ENCODE measurements at regions not wholly inside any gene's neighbourhood (a gene's known extent, or its start where the extent isn't known, plus 50 kb on each side); places are given as distances from the start of the nearest gene placed in this dataset.

DNA sequence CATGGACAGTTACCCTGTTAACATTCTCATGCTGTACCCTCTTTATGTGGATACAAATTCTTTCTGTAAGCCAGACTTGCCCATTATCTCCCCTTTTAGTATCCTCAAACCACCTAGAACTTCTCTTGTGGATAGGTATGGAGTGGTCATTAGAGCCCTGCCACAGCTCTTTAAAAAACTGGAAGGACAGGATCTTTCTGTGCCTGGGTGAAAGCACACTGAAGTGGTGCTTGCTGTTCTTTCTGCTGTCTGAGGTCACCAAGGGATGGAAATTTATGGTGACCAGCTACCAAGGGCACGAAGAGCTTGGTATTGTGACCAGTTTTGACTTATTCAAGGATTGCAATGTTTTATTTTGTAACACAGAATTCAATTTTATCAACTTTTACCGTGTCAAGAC lies 344.2 kb downstream of the CBLL2 start:
- H3K4me3 ChIP-seq (ENCODE audit: low read length), result no peak overlapping the region
- no peaks in the 10 kb centered on the region for H4K20me1 ChIP-seq (ENCODE audit: insufficient read depth, low read length)
- H3K9me3 ChIP-seq (ENCODE audit: insufficient read depth, low read length), result no peaks in the 10 kb centered on the region
- H3K27me3 ChIP-seq (ENCODE audit: low read depth, low read length), result no peaks in the 10 kb centered on the region
- no peak overlapping the region for H3K27ac ChIP-seq (ENCODE audit: low read length)
- TF ChIP-seq EZH2phosphoT487 (IDR thresholded peaks at IDR 0.05; ENCODE audit: low read depth), result no peak
- TF ChIP-seq, protein P1, sequence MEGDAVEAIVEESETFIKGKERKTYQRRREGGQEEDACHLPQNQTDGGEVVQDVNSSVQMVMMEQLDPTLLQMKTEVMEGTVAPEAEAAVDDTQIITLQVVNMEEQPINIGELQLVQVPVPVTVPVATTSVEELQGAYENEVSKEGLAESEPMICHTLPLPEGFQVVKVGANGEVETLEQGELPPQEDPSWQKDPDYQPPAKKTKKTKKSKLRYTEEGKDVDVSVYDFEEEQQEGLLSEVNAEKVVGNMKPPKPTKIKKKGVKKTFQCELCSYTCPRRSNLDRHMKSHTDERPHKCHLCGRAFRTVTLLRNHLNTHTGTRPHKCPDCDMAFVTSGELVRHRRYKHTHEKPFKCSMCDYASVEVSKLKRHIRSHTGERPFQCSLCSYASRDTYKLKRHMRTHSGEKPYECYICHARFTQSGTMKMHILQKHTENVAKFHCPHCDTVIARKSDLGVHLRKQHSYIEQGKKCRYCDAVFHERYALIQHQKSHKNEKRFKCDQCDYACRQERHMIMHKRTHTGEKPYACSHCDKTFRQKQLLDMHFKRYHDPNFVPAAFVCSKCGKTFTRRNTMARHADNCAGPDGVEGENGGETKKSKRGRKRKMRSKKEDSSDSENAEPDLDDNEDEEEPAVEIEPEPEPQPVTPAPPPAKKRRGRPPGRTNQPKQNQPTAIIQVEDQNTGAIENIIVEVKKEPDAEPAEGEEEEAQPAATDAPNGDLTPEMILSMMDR (IDR thresholded peaks at IDR 0.05; ENCODE audit: low read depth, low read length), result no peak
- no peak overlapping the region for H3K9ac ChIP-seq (ENCODE audit: low read length)
- no peak overlapping the region for H2AFZ ChIP-seq (ENCODE audit: low read depth, low read length)
- no peak overlapping the region for H3K4me2 ChIP-seq (ENCODE audit: low read length)
- H3K4me1 ChIP-seq (ENCODE audit: low read length), result no peaks in the 10 kb centered on the region
- H3K79me2 ChIP-seq (ENCODE audit: low read length), result no peaks in the 10 kb centered on the region
- no peaks in the 10 kb centered on the region for H3K36me3 ChIP-seq (replicated peaks; ENCODE audit: low read depth, low read length)

DNA sequence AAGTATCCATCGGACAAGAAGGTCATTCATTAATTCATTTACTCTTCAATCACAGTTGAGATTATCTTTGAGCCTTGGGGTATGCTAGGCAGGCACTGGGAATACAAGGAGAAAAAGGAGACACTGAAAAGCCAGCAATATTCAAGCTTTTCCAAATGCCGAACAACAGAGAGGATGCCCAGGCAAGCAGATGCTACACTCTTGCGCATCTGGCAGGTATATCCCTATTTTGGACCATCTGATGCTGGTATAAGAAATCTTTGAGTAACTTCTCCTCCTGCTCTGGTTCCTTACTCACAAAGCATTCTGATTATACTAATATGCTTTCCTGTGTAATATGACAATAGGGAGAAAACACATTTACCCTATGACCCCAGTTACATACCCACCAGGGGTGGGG lies 354.9 kb downstream of the CBLL2 start:
- H3K4me1 ChIP-seq (ENCODE audit: low read length), result no peaks in the 10 kb centered on the region
- H3K4me2 ChIP-seq (ENCODE audit: low read length), result no peak overlapping the region
- no peak overlapping the region for H3K9ac ChIP-seq (ENCODE audit: low read length)
- H3K27ac ChIP-seq (ENCODE audit: low read length), result no peak overlapping the region
- H2AFZ ChIP-seq (ENCODE audit: low read depth, low read length), result no peak overlapping the region
- H3K36me3 ChIP-seq (replicated peaks; ENCODE audit: low read depth, low read length), result no peaks in the 10 kb centered on the region
- TF ChIP-seq, protein P1 (IDR thresholded peaks at IDR 0.05; ENCODE audit: low read depth, low read length), result no peak
- TF ChIP-seq EZH2phosphoT487 (IDR thresholded peaks at IDR 0.05; ENCODE audit: low read depth), result no peak
- no peaks in the 10 kb centered on the region for H4K20me1 ChIP-seq (ENCODE audit: insufficient read depth, low read length)
- no peak overlapping the region for H3K4me3 ChIP-seq (ENCODE audit: low read length)
- no peaks in the 10 kb centered on the region for H3K27me3 ChIP-seq (ENCODE audit: low read depth, low read length)
- no peaks in the 10 kb centered on the region for H3K9me3 ChIP-seq (ENCODE audit: insufficient read depth, low read length)
- no peaks in the 10 kb centered on the region for H3K79me2 ChIP-seq (ENCODE audit: low read length)

DNA sequence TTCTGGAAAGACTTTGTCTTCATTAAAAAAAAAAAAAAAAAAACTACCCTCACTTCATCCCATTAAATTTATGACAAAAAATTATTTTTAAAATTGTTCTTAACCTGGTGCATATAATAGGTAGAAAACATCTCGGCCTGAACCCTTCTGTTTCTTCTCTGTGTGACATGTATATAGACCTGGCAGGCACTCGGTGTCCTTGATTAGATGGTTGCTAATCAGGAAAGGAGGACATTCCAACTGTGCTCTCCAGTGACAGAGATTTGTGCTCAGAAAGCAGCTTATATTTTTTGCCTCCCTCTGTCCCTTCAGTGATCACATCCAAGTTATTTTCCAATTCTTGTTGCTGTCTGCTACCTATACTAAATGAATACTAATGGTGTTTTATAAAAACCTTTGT lies 355.6 kb downstream of the CBLL2 start:
- no peak overlapping the region for H3K4me2 ChIP-seq (ENCODE audit: low read length)
- no peaks in the 10 kb centered on the region for H3K4me1 ChIP-seq (ENCODE audit: low read length)
- H3K9me3 ChIP-seq (ENCODE audit: insufficient read depth, low read length), result no peaks in the 10 kb centered on the region
- H3K4me3 ChIP-seq (ENCODE audit: low read length), result no peak overlapping the region
- no peak overlapping the region for H2AFZ ChIP-seq (ENCODE audit: low read depth, low read length)
- H3K79me2 ChIP-seq (ENCODE audit: low read length), result no peaks in the 10 kb centered on the region
- no peak overlapping the region for H3K9ac ChIP-seq (ENCODE audit: low read length)
- no peaks in the 10 kb centered on the region for H3K27me3 ChIP-seq (ENCODE audit: low read depth, low read length)
- H3K27ac ChIP-seq (ENCODE audit: low read length), result no peak overlapping the region
- TF ChIP-seq EZH2phosphoT487 (IDR thresholded peaks at IDR 0.05; ENCODE audit: low read depth), result no peak
- TF ChIP-seq, protein P1 (IDR thresholded peaks at IDR 0.05; ENCODE audit: low read depth, low read length), result no peak
- H4K20me1 ChIP-seq (ENCODE audit: insufficient read depth, low read length), result no peaks in the 10 kb centered on the region
- H3K36me3 ChIP-seq (replicated peaks; ENCODE audit: low read depth, low read length), result no peaks in the 10 kb centered on the region

DNA sequence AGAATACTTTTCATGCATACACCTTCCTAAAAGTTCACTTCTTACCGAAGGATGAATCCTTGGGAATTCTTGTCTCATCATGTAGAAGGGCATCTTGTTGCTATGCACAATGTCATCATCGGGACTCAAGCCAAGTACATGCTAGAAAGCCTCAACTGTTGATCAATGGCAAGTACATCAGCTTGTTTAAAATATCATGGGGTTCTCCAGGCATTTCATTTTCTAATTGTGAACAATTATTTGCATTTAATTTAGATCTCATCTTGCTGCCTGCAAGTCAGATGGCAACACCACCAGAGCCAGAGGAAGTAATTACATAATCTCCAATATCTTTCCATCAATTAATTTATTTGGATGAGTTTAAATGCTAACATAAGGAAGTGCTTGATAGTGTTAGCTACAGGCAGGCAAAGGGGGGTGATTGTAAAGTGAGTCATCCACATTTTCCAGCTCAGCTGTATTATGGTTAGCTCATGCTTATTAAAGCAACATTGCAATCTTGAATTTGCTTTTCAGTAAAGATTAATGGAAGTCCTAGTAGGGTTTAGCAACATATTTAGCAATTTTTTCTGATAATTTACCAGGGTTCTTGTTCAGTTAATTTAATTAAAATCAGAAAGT lies 356.5 kb downstream of the CBLL2 start:
- H3K79me2 ChIP-seq (ENCODE audit: low read length), result no peaks in the 10 kb centered on the region
- no peak overlapping the region for H3K4me3 ChIP-seq (ENCODE audit: low read length)
- no peak overlapping the region for H2AFZ ChIP-seq (ENCODE audit: low read depth, low read length)
- no peaks in the 10 kb centered on the region for H4K20me1 ChIP-seq (ENCODE audit: insufficient read depth, low read length)
- H3K4me1 ChIP-seq (ENCODE audit: low read length), result no peaks in the 10 kb centered on the region
- no peak for TF ChIP-seq EZH2phosphoT487 (IDR thresholded peaks at IDR 0.05; ENCODE audit: low read depth)
- TF ChIP-seq, protein P1 (IDR thresholded peaks at IDR 0.05; ENCODE audit: low read depth, low read length), result no peak
- no peak overlapping the region for H3K9ac ChIP-seq (ENCODE audit: low read length)
- H3K9me3 ChIP-seq (ENCODE audit: insufficient read depth, low read length), result no peaks in the 10 kb centered on the region
- no peaks in the 10 kb centered on the region for H3K36me3 ChIP-seq (replicated peaks; ENCODE audit: low read depth, low read length)
- no peaks in the 10 kb centered on the region for H3K27me3 ChIP-seq (ENCODE audit: low read depth, low read length)
- H3K4me2 ChIP-seq (ENCODE audit: low read length), result no peak overlapping the region
- H3K27ac ChIP-seq (ENCODE audit: low read length), result no peak overlapping the region
